HFFc6 (cell line): ENCODE measurements at regions not wholly inside any gene's neighbourhood (a gene's known extent, or its start where the extent isn't known, plus 50 kb on each side); places are given as distances from the start of the nearest gene placed in this dataset.

Experiments used
- DNase-seq: peaks from one replicate; pipeline ENCODE4 v3.0.0-alpha.2; 2018
- H3K27ac Mint-ChIP-seq: 2 replicates; pipeline ENCODE4 v1.8.0; 2020; ENCODE audit warnings: mild to moderate bottlenecking, mixed read lengths
- H3K27me3 Mint-ChIP-seq: 2 replicates; pipeline ENCODE4 v1.8.0; 2021; ENCODE audit warnings: mild to moderate bottlenecking, moderate library complexity, mixed read lengths; ENCODE audit not compliant: insufficient read depth
- H3K36me3 Mint-ChIP-seq: 2 replicates; pipeline ENCODE4 v1.8.0; 2021; ENCODE audit warnings: low read depth, mixed read lengths
- H3K4me1 Mint-ChIP-seq: 2 replicates; pipeline ENCODE4 v1.8.0; 2020; ENCODE audit warnings: low read depth, mixed read lengths
- H3K4me3 Mint-ChIP-seq: 2 replicates; pipeline ENCODE4 v1.8.0; 2020; ENCODE audit warnings: mild to moderate bottlenecking, moderate library complexity, mixed read lengths
- H3K9me3 Mint-ChIP-seq: 2 replicates; pipeline ENCODE4 v1.8.0; 2020; ENCODE audit warnings: mild to moderate bottlenecking, mixed read lengths
- CTCF ChIP-seq: fragments of 200-600 bp; sonication (generic); IDR thresholded peaks from 2 replicates; pipeline ENCODE4 v1.5.0; 2021; ENCODE audit warnings: antibody characterized with exemption, mild to moderate bottlenecking

GRCh38 chr13:56039992-56040391, 1100.7 kb upstream of the PRR20A start:
- peaks cover 2% of the 10 kb centered on the region; the same call in 1 of the 2 replicates for H3K27me3 Mint-ChIP-seq
- no peak overlapping the region for H3K27ac Mint-ChIP-seq
- DNase-seq, result no peak
- H3K9me3 Mint-ChIP-seq, result peaks cover 35% of the 10 kb centered on the region
- TF ChIP-seq CTCF, result no peak
- H3K36me3 Mint-ChIP-seq, result no peaks in the 10 kb centered on the region
- H3K4me1 Mint-ChIP-seq, result no peaks in the 10 kb centered on the region
- no peak overlapping the region for H3K4me3 Mint-ChIP-seq

GRCh38 chr13:56066321-56066720, 1074.4 kb upstream of the PRR20A start:
- Mint-ChIP-seq H3K27me3 (no peaks in the 10 kb centered on the region; the same call in 1 of the 2 replicates), H3K36me3 (no peaks in the 10 kb centered on the region), H3K4me1 (no peaks in the 10 kb centered on the region), H3K27ac (no peak overlapping the region), H3K9me3 (peaks cover 20% of the 10 kb centered on the region), H3K4me3 (no peak overlapping the region)
- DNase-seq, result no peak
- no peak for TF ChIP-seq CTCF

GRCh38 chr13:56102641-56103040, 1038.1 kb upstream of the PRR20A start:
- no peak for DNase-seq
- TF ChIP-seq CTCF, result no peak
- no peak overlapping the region for H3K4me3 Mint-ChIP-seq
- H3K27ac Mint-ChIP-seq, result no peak overlapping the region
- H3K36me3 Mint-ChIP-seq, result no peaks in the 10 kb centered on the region
- H3K9me3 Mint-ChIP-seq, result peaks cover 37% of the 10 kb centered on the region
- no peaks in the 10 kb centered on the region for H3K4me1 Mint-ChIP-seq
- H3K27me3 Mint-ChIP-seq, result no peaks in the 10 kb centered on the region

GRCh38 chr13:56110751-56111150, 1030.0 kb upstream of the PRR20A start:
- TF ChIP-seq CTCF, result no peak
- Mint-ChIP-seq H3K4me1 (no peaks in the 10 kb centered on the region), H3K9me3 (peaks cover 53% of the 10 kb centered on the region), H3K27ac (no peak overlapping the region), H3K27me3 (no peaks in the 10 kb centered on the region; the same call in 1 of the 2 replicates), H3K36me3 (peaks cover 5% of the 10 kb centered on the region; the same call in 1 of the 2 replicates), H3K4me3 (no peak overlapping the region)
- DNase-seq, result no peak

GRCh38 chr13:56134524-56134923, 1006.2 kb upstream of the PRR20A start:
- Mint-ChIP-seq H3K4me3 (no peak overlapping the region), H3K36me3 (no peaks in the 10 kb centered on the region), H3K4me1 (no peaks in the 10 kb centered on the region), H3K27me3 (no peaks in the 10 kb centered on the region; the same call in 1 of the 2 replicates), H3K9me3 (peaks cover 23% of the 10 kb centered on the region), H3K27ac (no peak overlapping the region)
- TF ChIP-seq CTCF, result no peak
- no peak for DNase-seq

- H3K4me1 Mint-ChIP-seq, result no peaks in the 10 kb centered on the region
- no peak overlapping the region for H3K4me3 Mint-ChIP-seq
- no peak for DNase-seq
- no peaks in the 10 kb centered on the region for H3K36me3 Mint-ChIP-seq
- H3K9me3 Mint-ChIP-seq, result peaks cover 17% of the 10 kb centered on the region
- H3K27ac Mint-ChIP-seq, result no peak overlapping the region
- TF ChIP-seq CTCF, result no peak
- H3K27me3 Mint-ChIP-seq, result no peaks in the 10 kb centered on the region
These were observed 973.9 kb upstream of the PRR20A start for GRCh38 chr13:56166864-56167263.
